ENCODE measurements at regions not wholly inside any gene's neighbourhood (a gene's known extent, or its start where the extent isn't known, plus 50 kb on each side); places are given as distances from the start of the nearest gene placed in this dataset.
"Not testable (repeated sequence)": the region's sequence is repeated elsewhere in the genome, so short reads cannot be mapped to it uniquely, and the experiment has no call there.

GRCh38 chr1:95753382-95754016, 519.5 kb downstream of the RWDD3 start:
- no peak for DNase-seq (ENCODE audit: low spot score)

GRCh38 chr1:95754412-95754811, 520.4 kb downstream of the RWDD3 start:
- DNase-seq (ENCODE audit: low spot score), result no peak

GRCh38 chr1:95766036-95766435, 532.0 kb downstream of the RWDD3 start:
- DNase-seq (ENCODE audit: low spot score), result no peak

- DNase-seq (ENCODE audit: low spot score), result no peak
Observed at GRCh38 chr1:95770581-95770980, 536.6 kb downstream of the RWDD3 start.

GRCh38 chr1:95778217-95778616, 544.2 kb downstream of the RWDD3 start:
- no peak for DNase-seq (ENCODE audit: low spot score)

- no peak for DNase-seq (ENCODE audit: low spot score)
Observed at GRCh38 chr1:95780836-95781235, 546.8 kb downstream of the RWDD3 start.

GRCh38 chr1:95790136-95790535, 556.1 kb downstream of the RWDD3 start:
- DNase-seq (ENCODE audit: low spot score), result no peak

- DNase-seq (ENCODE audit: low spot score), result peak; percentile 28
Observed at GRCh38 chr1:95793893-95794292, 559.9 kb downstream of the RWDD3 start.

GRCh38 chr1:95797761-95798160, 563.8 kb downstream of the RWDD3 start:
- not testable (repeated sequence) for DNase-seq (ENCODE audit: low spot score)

- no peak for DNase-seq (ENCODE audit: low spot score)
Observed at GRCh38 chr1:95806171-95806570, 572.2 kb downstream of the RWDD3 start.

GRCh38 chr1:95809391-95809790, 575.4 kb downstream of the RWDD3 start:
- DNase-seq (ENCODE audit: low spot score), result no peak

- DNase-seq (ENCODE audit: low spot score), result no peak
Observed at GRCh38 chr1:95815511-95815910, 581.5 kb downstream of the RWDD3 start.

- DNase-seq (ENCODE audit: low spot score), result no peak
Observed at GRCh38 chr1:95829556-95829955, 595.5 kb downstream of the RWDD3 start.

- DNase-seq (ENCODE audit: low spot score), result no peak
Observed at GRCh38 chr1:95832370-95832769, 598.4 kb downstream of the RWDD3 start.

GRCh38 chr1:95849439-95849838, 615.4 kb downstream of the RWDD3 start:
- no peak for DNase-seq (ENCODE audit: low spot score)

GRCh38 chr1:95850165-95850649, 616.2 kb downstream of the RWDD3 start:
- DNase-seq (ENCODE audit: low spot score), result no peak

GRCh38 chr1:95850763-95851162, 616.8 kb downstream of the RWDD3 start:
- DNase-seq (ENCODE audit: low spot score), result no peak

- no peak for DNase-seq (ENCODE audit: low spot score)
Observed at GRCh38 chr1:95852483-95853070, 618.6 kb downstream of the RWDD3 start.

- no peak for DNase-seq (ENCODE audit: low spot score)
Observed at GRCh38 chr1:95854457-95854856, 620.4 kb downstream of the RWDD3 start.

GRCh38 chr1:95863086-95863485, 629.1 kb downstream of the RWDD3 start:
- DNase-seq (ENCODE audit: low spot score), result no peak

GRCh38 chr1:95865769-95866168, 631.8 kb downstream of the RWDD3 start:
- no peak for DNase-seq (ENCODE audit: low spot score)

- no peak for DNase-seq (ENCODE audit: low spot score)
Observed at GRCh38 chr1:95876276-95876675, 642.3 kb downstream of the RWDD3 start.

- no peak for DNase-seq (ENCODE audit: low spot score)
Observed at GRCh38 chr1:95879498-95880050, 645.6 kb downstream of the RWDD3 start.
